B cell (primary cell): ENCODE measurements at regions not wholly inside any gene's neighbourhood (a gene's known extent, or its start where the extent isn't known, plus 50 kb on each side); places are given as distances from the start of the nearest gene placed in this dataset.

Experiments
- ATAC-seq: fragments of 200-7000 bp; cut with Tn5 transposase; one replicate; pipeline ENCODE4 v1.10.0; 2021; ENCODE audit warnings: low read depth, mild to moderate bottlenecking, moderate number of reproducible peaks, moderate library complexity
- CTCF ChIA-PET: fragments of 350-600 bp; sonication (Branson Sonifier 250); formaldehyde crosslinking; loops from one replicate; lab custom pipeline; 2021; ENCODE audit warnings: antibody characterized with exemption, inconsistent platforms; lab: Charles Lee
- POLR2A ChIA-PET: fragments of 350-600 bp; sonication (Branson Sonifier 250); formaldehyde crosslinking; loops from one replicate; lab custom pipeline; 2021; ENCODE audit warnings: antibody characterized with exemption; lab: Charles Lee
- DNase-seq: peaks from one replicate; pipeline ENCODE4 v3.0.0; 2013
- H2AFZ ChIP-seq: 2 replicates; pipeline ENCODE4 v1.6.1; 2012; ENCODE audit warnings: mild to moderate bottlenecking, low read depth, low read length; ENCODE audit not compliant: insufficient read depth, poor library complexity, severe bottlenecking
- H3K27ac ChIP-seq, 2 donors: 1 replicate in 1 of 2; 2 replicates in 1 of 2; pipeline ENCODE4 v1.5.1; 2012 to 2013; ENCODE audit warnings: low read length in 2 of 2, mild to moderate bottlenecking in 2 of 2, moderate library complexity in 1 of 2
- H3K27me3 ChIP-seq, 4 experiments: fragments of 200-600 bp in 1 of 4; sonication (generic) in 1 of 4; replicated peaks in 1 of 4; 1 replicate in 2 of 4; 2 replicates in 2 of 4; pipeline versions ENCODE4 v1.6.1 to v1.7.0; 2013 to 2016; ENCODE audit warnings: low read length in 3 of 4, mild to moderate bottlenecking in 2 of 4, mixed read lengths in 1 of 4, moderate library complexity in 1 of 4; ENCODE audit not compliant: insufficient read depth in 4 of 4, control insufficient read depth in 3 of 4; ENCODE audit errors: control extremely low read depth in 1 of 4
- H3K36me3 ChIP-seq, 2 experiments: replicated peaks in 1 of 2; 1 replicate in 1 of 2; 2 replicates in 1 of 2; pipeline versions ENCODE4 v1.6.1 to v1.7.1; 2013; ENCODE audit warnings: low read length in 1 of 2; ENCODE audit not compliant: insufficient read depth in 2 of 2, control insufficient read depth in 1 of 2; ENCODE audit errors: control extremely low read depth in 1 of 2, extremely low read depth in 1 of 2
- H3K4me1 ChIP-seq, 2 donors: fragments of 200-600 bp in 1 of 2; sonication (generic) in 1 of 2; 1 replicate in 1 of 2; 2 replicates in 1 of 2; pipeline versions ENCODE4 v1.5.1 to v1.6.1; 2013 to 2017; ENCODE audit warnings: low read length in 2 of 2; ENCODE audit not compliant: control insufficient read depth in 2 of 2, insufficient read depth in 2 of 2
- H3K4me2 ChIP-seq: replicated peaks from 2 replicates; pipeline ENCODE3; 2012; ENCODE audit warnings: mild to moderate bottlenecking, low read depth, low read length; ENCODE audit not compliant: poor library complexity, severe bottlenecking
- H3K4me3 ChIP-seq, 5 experiments: fragments of 200-600 bp in 1 of 5; sonication (generic) in 1 of 5; 1 replicate in 3 of 5; 2 replicates in 2 of 5; pipeline versions ENCODE4 v1.5.1 to v1.7.0; 2011 to 2016; ENCODE audit warnings: low read length in 4 of 5, mild to moderate bottlenecking in 4 of 5, low read depth in 2 of 5, control low read depth in 1 of 5, moderate library complexity in 1 of 5; ENCODE audit not compliant: insufficient read depth in 1 of 5; ENCODE audit errors: control extremely low read depth in 1 of 5, extremely low read depth in 1 of 5
- H3K79me2 ChIP-seq: fragments of 200-600 bp; sonication (generic); one replicate; pipeline ENCODE4 v1.6.0; 2016; ENCODE audit warnings: low read length; ENCODE audit not compliant: control insufficient read depth, insufficient read depth
- H3K9ac ChIP-seq: fragments of 200-600 bp; sonication (generic); 2 replicates; pipeline ENCODE4 v1.6.1; 2017; ENCODE audit warnings: mild to moderate bottlenecking, low read length, moderate library complexity
- H3K9me3 ChIP-seq, 3 donors: one replicate each; pipeline versions ENCODE4 v1.6.1 to v1.7.1; 2013; ENCODE audit warnings: low read length in 2 of 3; ENCODE audit not compliant: control insufficient read depth in 2 of 3, insufficient read depth in 1 of 3; ENCODE audit errors: control extremely low read depth in 1 of 3
- H4K20me1 ChIP-seq: 2 replicates; pipeline ENCODE4 v1.6.0; 2012; ENCODE audit warnings: mild to moderate bottlenecking, low read length; ENCODE audit not compliant: insufficient read depth, control insufficient read depth, poor library complexity, severe bottlenecking
- H3K27ac Mint-ChIP-seq: one replicate; pipeline ENCODE4 v1.8.0; 2021; ENCODE audit warnings: mixed read lengths
- H3K27me3 Mint-ChIP-seq: one replicate; pipeline ENCODE4 v1.8.0; 2021; ENCODE audit warnings: mixed read lengths
- H3K4me1 Mint-ChIP-seq: one replicate; pipeline ENCODE4 v1.8.0; 2021; ENCODE audit warnings: mixed read lengths
- H3K4me3 Mint-ChIP-seq: one replicate; pipeline ENCODE4 v1.8.0; 2021; ENCODE audit warnings: mixed read lengths
- H3K9me3 Mint-ChIP-seq: one replicate; pipeline ENCODE4 v1.8.0; 2022; ENCODE audit warnings: mixed read lengths; ENCODE audit not compliant: insufficient read depth
- EZH2 ChIP-seq: IDR thresholded peaks from 2 replicates; pipeline ENCODE4 v1.6.1; 2012; ENCODE audit warnings: borderline replicate concordance, low read depth, mild to moderate bottlenecking, moderate library complexity, low read length; ENCODE audit not compliant: insufficient read depth, poor library complexity, severe bottlenecking
- WGBS: methylation state at CpG from one replicate; pipeline ENCODE4 v1.1.5; 2013; ENCODE audit warnings: missing lambda C conversion rate; ENCODE audit not compliant: insufficient coverage; 5-methylcytosine and 5-hydroxymethylcytosine counted together
- intact Hi-C: fragments of 100-400 bp; cut with micrococcal nuclease; formaldehyde crosslinking; loops from one replicate; pipeline ENCODE4 v1.10.0; 2022
- TF ChIP-seq, protein P1 (sequence below): fragments of 200-600 bp; IDR thresholded peaks from one replicate; pipeline ENCODE4 v1.8.0; 2022; ENCODE audit warnings: antibody characterized with exemption, mild to moderate bottlenecking

DNA sequence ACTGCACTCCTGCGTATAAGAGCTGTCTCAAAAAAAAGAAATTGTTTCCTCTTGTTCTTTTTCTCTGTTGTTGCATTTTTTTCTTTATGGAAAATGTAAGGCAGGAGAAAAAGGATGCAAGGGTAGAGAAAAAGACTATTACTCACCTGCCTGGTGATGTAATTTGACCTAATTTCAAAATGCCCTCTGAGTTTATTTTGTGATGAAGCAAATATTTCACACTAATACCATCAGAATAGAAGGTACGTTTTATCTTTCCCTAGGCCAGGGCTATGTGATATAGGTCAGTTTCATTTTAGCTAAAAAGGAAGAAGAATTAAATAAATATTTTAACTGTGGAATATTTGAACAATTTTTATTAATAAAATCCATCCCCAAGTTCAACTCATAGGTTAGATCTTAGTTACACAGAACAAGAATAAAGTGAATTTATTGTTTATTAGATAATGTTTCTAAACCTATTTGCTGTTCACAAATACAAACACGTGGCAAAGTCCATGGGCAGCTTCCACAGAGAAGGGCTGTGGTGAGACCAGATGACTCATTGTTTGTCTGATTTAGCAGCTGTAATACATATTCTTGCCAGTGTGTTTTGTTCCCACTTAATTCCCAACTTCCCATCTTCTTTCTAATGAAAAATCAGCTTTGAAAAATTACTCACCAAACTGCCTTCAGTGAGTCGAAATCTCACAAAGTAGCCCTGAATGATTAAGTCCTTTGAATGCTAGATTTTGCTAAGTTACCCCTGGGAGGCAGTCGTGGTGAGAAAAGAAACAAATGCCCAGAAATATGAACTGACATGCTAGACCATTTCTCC is 52.8 kb upstream of the CCDC112 start:
- Mint-ChIP-seq H3K9me3 (peaks cover 3% of the 10 kb centered on the region), H3K4me3 (no peak overlapping the region), H3K27me3 (peaks cover 14% of the 10 kb centered on the region), H3K4me1 (no peaks in the 10 kb centered on the region), H3K27ac (no peak overlapping the region)
- WGBS, result 100% methylated on average over 1 of the region's 5 CpGs
- H4K20me1 ChIP-seq, result no peaks in the 10 kb centered on the region
- ChIA-PET POLR2A (no interaction called here), CTCF (no interaction called here)
- H3K4me1 ChIP-seq, result no peaks in the 10 kb centered on the region
- intact Hi-C loops, result no loop called here
- H3K4me2 ChIP-seq, result no peak overlapping the region
- ATAC-seq, result no peak
- no peaks in the 10 kb centered on the region for H3K79me2 ChIP-seq
- no peaks in the 10 kb centered on the region for H3K36me3 ChIP-seq
- H3K27ac ChIP-seq, result no peak overlapping the region
- DNase-seq, result no peak
- no peak overlapping the region for H3K9ac ChIP-seq
- H2AFZ ChIP-seq, result no peak overlapping the region
- no peak for TF ChIP-seq EZH2
- TF ChIP-seq, protein P1, sequence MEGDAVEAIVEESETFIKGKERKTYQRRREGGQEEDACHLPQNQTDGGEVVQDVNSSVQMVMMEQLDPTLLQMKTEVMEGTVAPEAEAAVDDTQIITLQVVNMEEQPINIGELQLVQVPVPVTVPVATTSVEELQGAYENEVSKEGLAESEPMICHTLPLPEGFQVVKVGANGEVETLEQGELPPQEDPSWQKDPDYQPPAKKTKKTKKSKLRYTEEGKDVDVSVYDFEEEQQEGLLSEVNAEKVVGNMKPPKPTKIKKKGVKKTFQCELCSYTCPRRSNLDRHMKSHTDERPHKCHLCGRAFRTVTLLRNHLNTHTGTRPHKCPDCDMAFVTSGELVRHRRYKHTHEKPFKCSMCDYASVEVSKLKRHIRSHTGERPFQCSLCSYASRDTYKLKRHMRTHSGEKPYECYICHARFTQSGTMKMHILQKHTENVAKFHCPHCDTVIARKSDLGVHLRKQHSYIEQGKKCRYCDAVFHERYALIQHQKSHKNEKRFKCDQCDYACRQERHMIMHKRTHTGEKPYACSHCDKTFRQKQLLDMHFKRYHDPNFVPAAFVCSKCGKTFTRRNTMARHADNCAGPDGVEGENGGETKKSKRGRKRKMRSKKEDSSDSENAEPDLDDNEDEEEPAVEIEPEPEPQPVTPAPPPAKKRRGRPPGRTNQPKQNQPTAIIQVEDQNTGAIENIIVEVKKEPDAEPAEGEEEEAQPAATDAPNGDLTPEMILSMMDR, result no peak
- no peak overlapping the region for H3K4me3 ChIP-seq
- H3K27me3 ChIP-seq, result peaks cover 0 to 9% (median 0%) of the 10 kb centered on the region in 4 experiments
- H3K9me3 ChIP-seq, result no peaks in the 10 kb centered on the region

DNA sequence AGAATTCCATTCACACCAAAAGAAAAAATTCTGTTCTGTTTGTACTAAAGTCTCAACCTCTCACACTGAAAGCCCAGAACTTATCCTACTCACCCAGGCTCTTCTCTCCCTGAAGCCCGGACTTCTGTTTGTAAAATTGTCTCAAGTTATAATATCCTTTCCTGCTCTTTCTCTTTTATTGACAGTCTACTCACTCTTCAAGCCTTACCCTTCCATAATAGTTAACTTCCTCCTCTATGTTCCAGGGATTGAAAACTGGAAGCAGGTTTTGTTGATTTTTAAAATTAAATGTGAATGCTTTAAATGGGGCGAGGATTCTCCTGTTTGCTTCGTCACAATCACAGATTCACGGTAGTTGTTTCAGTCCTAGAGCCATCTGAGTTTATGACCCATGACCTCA is 51.7 kb upstream of the CCDC112 start:
- Histone ChIP-seq H2AFZ (no peak overlapping the region), H3K79me2 (no peaks in the 10 kb centered on the region), H3K27ac (no peak overlapping the region), H4K20me1 (no peaks in the 10 kb centered on the region), H3K27me3 (peaks cover 0 to 9% (median 1%) of the 10 kb centered on the region in 4 experiments), H3K4me3 (no peak overlapping the region), H3K4me1 (no peaks in the 10 kb centered on the region), H3K4me2 (no peak overlapping the region), H3K36me3 (no peaks in the 10 kb centered on the region), H3K9me3 (no peaks in the 10 kb centered on the region), H3K9ac (no peak overlapping the region)
- Mint-ChIP-seq H3K27me3 (peaks cover 14% of the 10 kb centered on the region), H3K4me3 (no peak overlapping the region), H3K4me1 (no peaks in the 10 kb centered on the region), H3K9me3 (peaks cover 3% of the 10 kb centered on the region), H3K27ac (no peak overlapping the region)
- WGBS, result 100% methylated on average over 1 of the region's 4 CpGs
- DNase-seq (no peak), ATAC-seq (no peak)
- ChIA-PET POLR2A (no interaction called here), CTCF (no interaction called here)
- intact Hi-C loops, result no loop called here
- TF ChIP-seq, protein P1, result no peak
- no peak for TF ChIP-seq EZH2
